Ectodermal cell (in vitro differentiated cells): ENCODE measurements at regions not wholly inside any gene's neighbourhood (a gene's known extent, or its start where the extent isn't known, plus 50 kb on each side); places are given as distances from the start of the nearest gene placed in this dataset.

Experiments used
- H3K27ac ChIP-seq: 2 replicates; pipeline ENCODE4 v1.7.0; 2013; ENCODE audit warnings: mild to moderate bottlenecking, low read depth, low read length; ENCODE audit not compliant: insufficient read depth, poor library complexity, severe bottlenecking
- H3K27me3 ChIP-seq: 2 replicates; pipeline ENCODE4 v1.7.0; 2013; ENCODE audit warnings: mild to moderate bottlenecking, low read length; ENCODE audit not compliant: insufficient read depth, control insufficient read depth, poor library complexity, severe bottlenecking
- H3K36me3 ChIP-seq: one replicate; pipeline ENCODE4 v1.7.0; 2013; ENCODE audit warnings: low read length; ENCODE audit not compliant: control insufficient read depth, insufficient read depth
- H3K4me1 ChIP-seq: one replicate; pipeline ENCODE4 v1.7.0; 2013; ENCODE audit warnings: low read length; ENCODE audit not compliant: control insufficient read depth, insufficient read depth
- H3K4me3 ChIP-seq: 2 replicates; pipeline ENCODE4 v1.7.0; 2013; ENCODE audit warnings: low read depth, low read length, control low read depth; ENCODE audit not compliant: insufficient read depth
- H3K9me3 ChIP-seq: 2 replicates; pipeline ENCODE4 v1.7.0; 2013; ENCODE audit warnings: mild to moderate bottlenecking, low read length, moderate library complexity; ENCODE audit not compliant: control insufficient read depth
- WGBS, 2 experiments: methylation state at CpG; one replicate each; pipeline ENCODE4 v1.1.7; 2013; ENCODE audit warnings: missing lambda C conversion rate in 2 of 2; 5-methylcytosine and 5-hydroxymethylcytosine counted together

GRCh38 chr3:69605867-69606266, 133.4 kb upstream of the MITF start:
- H3K4me1 ChIP-seq = no peaks in the 10 kb centered on the region
- WGBS, 2 experiments = 92 to 98% methylated on average over 4 of the region's 4 CpGs
- no peak overlapping the region for H3K27ac ChIP-seq
- no peaks in the 10 kb centered on the region for H3K36me3 ChIP-seq
- H3K27me3 ChIP-seq = no peaks in the 10 kb centered on the region
- no peaks in the 10 kb centered on the region for H3K9me3 ChIP-seq
- no peak overlapping the region for H3K4me3 ChIP-seq

GRCh38 chr3:69604735-69605450, 134.4 kb upstream of the MITF start:
- WGBS, 2 experiments = 95 to 98% methylated on average over 7 to 8 of the region's 8 CpGs
- Histone ChIP-seq H3K27ac (no peak overlapping the region), H3K4me1 (no peaks in the 10 kb centered on the region), H3K27me3 (no peaks in the 10 kb centered on the region), H3K9me3 (no peaks in the 10 kb centered on the region), H3K4me3 (no peak overlapping the region), H3K36me3 (no peaks in the 10 kb centered on the region)

- Histone ChIP-seq H3K27ac (no peak overlapping the region), H3K4me3 (no peak overlapping the region), H3K9me3 (no peaks in the 10 kb centered on the region), H3K4me1 (no peaks in the 10 kb centered on the region), H3K36me3 (no peaks in the 10 kb centered on the region), H3K27me3 (no peaks in the 10 kb centered on the region)
- 95 to 97% methylated on average over 3 to 4 of the region's 4 CpGs for WGBS, 2 experiments
Measured at GRCh38 chr3:69602112-69602511, 137.2 kb upstream of the MITF start.

GRCh38 chr3:69594286-69594685, 145.0 kb upstream of the MITF start:
- H3K27ac ChIP-seq = no peak overlapping the region
- no peak overlapping the region for H3K4me3 ChIP-seq
- WGBS, 2 experiments = 88 to 97% methylated on average over 2 of the region's 2 CpGs
- no peaks in the 10 kb centered on the region for H3K4me1 ChIP-seq
- no peaks in the 10 kb centered on the region for H3K36me3 ChIP-seq
- H3K27me3 ChIP-seq = no peaks in the 10 kb centered on the region
- no peaks in the 10 kb centered on the region for H3K9me3 ChIP-seq

- Histone ChIP-seq H3K27ac (no peak overlapping the region), H3K4me3 (no peak overlapping the region), H3K4me1 (no peaks in the 10 kb centered on the region), H3K36me3 (no peaks in the 10 kb centered on the region), H3K27me3 (no peaks in the 10 kb centered on the region), H3K9me3 (no peaks in the 10 kb centered on the region)
- 85 to 100% methylated on average over 1 to 4 of the region's 4 CpGs for WGBS, 2 experiments
Measured at GRCh38 chr3:69591164-69591736, 148.0 kb upstream of the MITF start.

GRCh38 chr3:69590111-69590510, 149.2 kb upstream of the MITF start:
- Histone ChIP-seq H3K27ac (no peak overlapping the region), H3K27me3 (no peaks in the 10 kb centered on the region), H3K4me3 (no peak overlapping the region), H3K9me3 (no peaks in the 10 kb centered on the region), H3K36me3 (no peaks in the 10 kb centered on the region), H3K4me1 (no peaks in the 10 kb centered on the region)

GRCh38 chr3:69588170-69588569, 151.1 kb upstream of the MITF start:
- H3K9me3 ChIP-seq = no peaks in the 10 kb centered on the region
- 88 to 89% methylated on average over 2 of the region's 2 CpGs for WGBS, 2 experiments
- H3K27ac ChIP-seq = no peak overlapping the region
- H3K4me3 ChIP-seq = no peak overlapping the region
- H3K27me3 ChIP-seq = no peaks in the 10 kb centered on the region
- H3K36me3 ChIP-seq = no peaks in the 10 kb centered on the region
- no peaks in the 10 kb centered on the region for H3K4me1 ChIP-seq

- Histone ChIP-seq H3K27ac (no peak overlapping the region), H3K4me1 (no peaks in the 10 kb centered on the region), H3K9me3 (no peaks in the 10 kb centered on the region), H3K27me3 (no peaks in the 10 kb centered on the region), H3K4me3 (no peak overlapping the region), H3K36me3 (no peaks in the 10 kb centered on the region)
- 90 to 95% methylated on average over 1 of the region's 1 CpG for WGBS, 2 experiments
Measured at GRCh38 chr3:69585472-69585871, 153.8 kb upstream of the MITF start.

- no peaks in the 10 kb centered on the region for H3K4me1 ChIP-seq
- no peaks in the 10 kb centered on the region for H3K27me3 ChIP-seq
- no peak overlapping the region for H3K4me3 ChIP-seq
- H3K27ac ChIP-seq = no peak overlapping the region
- H3K36me3 ChIP-seq = no peaks in the 10 kb centered on the region
- WGBS, 2 experiments = 72 to 82% methylated on average over 4 of the region's 4 CpGs
- H3K9me3 ChIP-seq = no peaks in the 10 kb centered on the region
Measured at GRCh38 chr3:69582044-69582443, 157.2 kb upstream of the MITF start.

- WGBS, 2 experiments = 85 to 95% methylated on average over 8 of the region's 8 CpGs
- H3K4me3 ChIP-seq = no peak overlapping the region
- H3K4me1 ChIP-seq = no peaks in the 10 kb centered on the region
- no peaks in the 10 kb centered on the region for H3K36me3 ChIP-seq
- no peaks in the 10 kb centered on the region for H3K27me3 ChIP-seq
- no peak overlapping the region for H3K27ac ChIP-seq
- H3K9me3 ChIP-seq = no peaks in the 10 kb centered on the region
Measured at GRCh38 chr3:69579306-69580041, 159.8 kb upstream of the MITF start.
